GM23248 (cell line): ENCODE measurements at regions not wholly inside any gene's neighbourhood (a gene's known extent, or its start where the extent isn't known, plus 50 kb on each side); places are given as distances from the start of the nearest gene placed in this dataset.

Experiments
- EZH2 ChIP-seq: fragments of 200-600 bp; sonication (generic); IDR thresholded peaks from 2 replicates; pipeline ENCODE4 v1.6.1; 2018; ENCODE audit warnings: antibody characterized with exemption, mild to moderate bottlenecking; ENCODE audit not compliant: insufficient read depth, poor library complexity, severe bottlenecking
- EZH2phosphoT487 ChIP-seq: fragments of 200-600 bp; sonication (generic); IDR thresholded peaks from 2 replicates; pipeline ENCODE4 v1.6.1; 2018; ENCODE audit warnings: antibody characterized with exemption, moderate library complexity, mild to moderate bottlenecking, low read depth; ENCODE audit not compliant: insufficient read depth

DNA sequence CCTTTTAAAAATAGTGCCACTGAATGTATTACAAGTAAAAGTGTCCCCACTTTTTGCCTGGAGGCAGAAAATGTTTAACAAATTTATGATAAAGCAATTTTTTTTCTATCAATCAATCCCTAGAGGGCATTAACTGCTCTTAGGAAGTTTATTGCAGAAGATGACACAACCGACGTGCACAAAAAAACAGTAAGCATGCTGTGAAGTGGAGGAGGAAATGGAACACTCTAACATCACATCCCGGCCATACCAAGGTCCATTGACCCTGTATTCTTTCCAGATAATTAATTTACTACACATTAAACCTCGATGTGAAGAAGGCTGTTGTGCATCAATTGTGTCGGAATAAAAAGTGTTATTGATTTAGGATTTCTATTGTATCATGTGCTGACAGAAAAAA is 264.9 kb upstream of the NR5A2 start:
- TF ChIP-seq EZH2phosphoT487 (no peak), EZH2 (no peak)
